NT2/D1 (cell line): ENCODE measurements at regions not wholly inside any gene's neighbourhood (a gene's known extent, or its start where the extent isn't known, plus 50 kb on each side); places are given as distances from the start of the nearest gene placed in this dataset.

Experiments
- DNase-seq: peaks from one replicate; pipeline ENCODE4 v3.0.0-alpha.2; 2011; ENCODE audit warnings: low read depth, low spot score
- H3K27me3 ChIP-seq: 2 replicates; pipeline ENCODE4 v1.6.0; 2011; ENCODE audit warnings: mild to moderate bottlenecking; ENCODE audit not compliant: insufficient read length, insufficient read depth
- H3K36me3 ChIP-seq: 2 replicates; pipeline ENCODE4 v1.6.1; 2011; ENCODE audit warnings: mild to moderate bottlenecking, low read length, mixed read lengths; ENCODE audit not compliant: insufficient read depth, insufficient read length
- H3K4me1 ChIP-seq: 2 replicates; pipeline ENCODE4 v1.5.1; 2011; ENCODE audit not compliant: insufficient read depth, insufficient read length
- H3K4me3 ChIP-seq: 2 replicates; pipeline ENCODE4 v1.5.1; 2011; ENCODE audit warnings: low read depth; ENCODE audit not compliant: insufficient read length
- H3K9ac ChIP-seq: 2 replicates; pipeline ENCODE4 v1.6.0; 2011; ENCODE audit warnings: low read depth; ENCODE audit not compliant: insufficient read length
- H3K9me3 ChIP-seq: 2 replicates; pipeline ENCODE4 v1.5.1; 2011; ENCODE audit warnings: mild to moderate bottlenecking, low read length; ENCODE audit not compliant: insufficient read depth
- SUZ12 ChIP-seq: IDR thresholded peaks from 2 replicates; pipeline ENCODE4 v1.6.1; 2011; ENCODE audit not compliant: insufficient read length, insufficient read depth; ENCODE audit errors: extremely low read depth
- YY1 ChIP-seq: IDR thresholded peaks from 2 replicates; pipeline ENCODE4 v1.6.1; 2011; ENCODE audit not compliant: insufficient read length, insufficient read depth
- ZNF274 ChIP-seq: IDR thresholded peaks from 2 replicates; pipeline ENCODE4 v1.6.1; 2011; ENCODE audit warnings: mild to moderate bottlenecking, low read depth, low read length

- no peak for DNase-seq
- Histone ChIP-seq H3K9ac (no peak overlapping the region), H3K4me1 (no peaks in the 10 kb centered on the region), H3K27me3 (no peaks in the 10 kb centered on the region), H3K4me3 (no peak overlapping the region), H3K9me3 (no peaks in the 10 kb centered on the region), H3K36me3 (no peaks in the 10 kb centered on the region)
- TF ChIP-seq ZNF274 = no peak
- no peak for TF ChIP-seq YY1
- no peak for TF ChIP-seq SUZ12
These were observed 306.0 kb upstream of the TMEM229A start for GRCh38 chr7:124338861-124339260.

GRCh38 chr7:124330731-124331407 lies 298.0 kb upstream of the TMEM229A start:
- no peaks in the 10 kb centered on the region for H3K4me1 ChIP-seq
- TF ChIP-seq SUZ12 (no peak), ZNF274 (no peak), YY1 (no peak)
- no peaks in the 10 kb centered on the region for H3K36me3 ChIP-seq
- no peak overlapping the region for H3K4me3 ChIP-seq
- no peaks in the 10 kb centered on the region for H3K9me3 ChIP-seq
- H3K9ac ChIP-seq = no peak overlapping the region
- no peaks in the 10 kb centered on the region for H3K27me3 ChIP-seq
- DNase-seq = no peak

GRCh38 chr7:124328774-124329173 lies 295.9 kb upstream of the TMEM229A start:
- TF ChIP-seq YY1 (no peak), ZNF274 (no peak), SUZ12 (no peak)
- DNase-seq = no peak
- Histone ChIP-seq H3K4me3 (no peak overlapping the region), H3K9me3 (no peaks in the 10 kb centered on the region), H3K27me3 (no peaks in the 10 kb centered on the region), H3K4me1 (no peaks in the 10 kb centered on the region), H3K9ac (no peak overlapping the region), H3K36me3 (no peaks in the 10 kb centered on the region)

GRCh38 chr7:124324262-124324661 lies 291.4 kb upstream of the TMEM229A start:
- no peak for TF ChIP-seq SUZ12
- no peak for TF ChIP-seq YY1
- TF ChIP-seq ZNF274 = no peak
- Histone ChIP-seq H3K4me3 (no peak overlapping the region), H3K9me3 (no peaks in the 10 kb centered on the region), H3K27me3 (no peaks in the 10 kb centered on the region), H3K36me3 (no peaks in the 10 kb centered on the region), H3K4me1 (no peaks in the 10 kb centered on the region), H3K9ac (no peak overlapping the region)
- no peak for DNase-seq

GRCh38 chr7:124323597-124323996 lies 290.7 kb upstream of the TMEM229A start:
- H3K9me3 ChIP-seq = no peaks in the 10 kb centered on the region
- H3K36me3 ChIP-seq = no peaks in the 10 kb centered on the region
- DNase-seq = no peak
- TF ChIP-seq ZNF274 (no peak), SUZ12 (no peak), YY1 (no peak)
- H3K27me3 ChIP-seq = no peaks in the 10 kb centered on the region
- H3K4me1 ChIP-seq = no peaks in the 10 kb centered on the region
- H3K4me3 ChIP-seq = no peak overlapping the region
- no peak overlapping the region for H3K9ac ChIP-seq

GRCh38 chr7:124322561-124322960 lies 289.7 kb upstream of the TMEM229A start:
- no peak for TF ChIP-seq SUZ12
- no peak for TF ChIP-seq YY1
- no peak for TF ChIP-seq ZNF274
- Histone ChIP-seq H3K27me3 (no peaks in the 10 kb centered on the region), H3K4me1 (no peaks in the 10 kb centered on the region), H3K4me3 (no peak overlapping the region), H3K9ac (no peak overlapping the region), H3K9me3 (no peaks in the 10 kb centered on the region), H3K36me3 (no peaks in the 10 kb centered on the region)
- DNase-seq = no peak

GRCh38 chr7:124318721-124319450 lies 286.0 kb upstream of the TMEM229A start:
- no peak overlapping the region for H3K4me3 ChIP-seq
- no peaks in the 10 kb centered on the region for H3K27me3 ChIP-seq
- no peak for TF ChIP-seq ZNF274
- no peak for TF ChIP-seq YY1
- no peak for TF ChIP-seq SUZ12
- no peaks in the 10 kb centered on the region for H3K9me3 ChIP-seq
- no peak overlapping the region for H3K9ac ChIP-seq
- DNase-seq = no peak
- no peaks in the 10 kb centered on the region for H3K36me3 ChIP-seq
- H3K4me1 ChIP-seq = no peaks in the 10 kb centered on the region

- DNase-seq = no peak
- TF ChIP-seq YY1 (no peak), ZNF274 (no peak), SUZ12 (no peak)
These were observed 278.1 kb upstream of the TMEM229A start for GRCh38 chr7:124310934-124311390.

More at GRCh38 chr7:124310934-124311390, 278.1 kb upstream of the TMEM229A start:
- no peaks in the 10 kb centered on the region for H3K4me1 ChIP-seq
- no peaks in the 10 kb centered on the region for H3K36me3 ChIP-seq
- H3K27me3 ChIP-seq = no peaks in the 10 kb centered on the region
- no peaks in the 10 kb centered on the region for H3K9me3 ChIP-seq
- H3K9ac ChIP-seq = no peak overlapping the region
- no peak overlapping the region for H3K4me3 ChIP-seq
